HG03039 (cell line): ENCODE measurements at regions not wholly inside any gene's neighbourhood (a gene's known extent, or its start where the extent isn't known, plus 50 kb on each side); places are given as distances from the start of the nearest gene placed in this dataset.
"Not testable (repeated sequence)": the region's sequence is repeated elsewhere in the genome, so short reads cannot be mapped to it uniquely, and the experiment has no call there.

ENCODE experiments used
- ATAC-seq: cut with Tn5 transposase; IDR thresholded peaks from one replicate; pipeline ENCODE4 v1.9.1; 2021; ENCODE audit warnings: mild to moderate bottlenecking, moderate library complexity; ENCODE audit not compliant: unreplicated experiment

DNA sequence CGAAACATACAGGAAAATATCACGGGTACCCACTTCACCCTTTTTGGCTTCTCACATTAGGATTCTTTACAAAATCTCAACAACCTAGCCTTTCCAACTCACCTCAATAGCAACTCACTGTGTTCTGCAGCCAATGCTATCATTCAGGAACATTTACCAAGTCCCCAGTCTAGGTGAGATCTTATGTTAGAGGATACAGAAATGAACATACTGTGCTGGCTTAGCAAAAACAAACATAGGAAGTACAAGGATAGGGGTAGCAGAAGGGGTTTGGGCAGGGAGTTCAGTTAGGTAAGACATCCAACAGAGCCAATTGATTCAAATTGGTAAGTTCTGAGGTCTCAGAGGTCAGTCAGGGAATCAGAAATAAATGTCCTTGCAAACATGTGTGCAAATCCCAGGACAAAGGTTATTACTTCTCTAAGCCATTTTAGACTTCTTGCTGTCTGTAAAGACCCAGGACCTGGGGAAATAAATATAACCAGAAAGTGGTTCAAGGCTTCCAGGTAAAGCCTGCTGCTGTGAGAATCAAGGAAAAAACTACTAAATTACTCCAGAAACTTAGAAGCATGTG, 556.3 kb upstream of the CHAC2 start:
- ATAC-seq = no peak

DNA sequence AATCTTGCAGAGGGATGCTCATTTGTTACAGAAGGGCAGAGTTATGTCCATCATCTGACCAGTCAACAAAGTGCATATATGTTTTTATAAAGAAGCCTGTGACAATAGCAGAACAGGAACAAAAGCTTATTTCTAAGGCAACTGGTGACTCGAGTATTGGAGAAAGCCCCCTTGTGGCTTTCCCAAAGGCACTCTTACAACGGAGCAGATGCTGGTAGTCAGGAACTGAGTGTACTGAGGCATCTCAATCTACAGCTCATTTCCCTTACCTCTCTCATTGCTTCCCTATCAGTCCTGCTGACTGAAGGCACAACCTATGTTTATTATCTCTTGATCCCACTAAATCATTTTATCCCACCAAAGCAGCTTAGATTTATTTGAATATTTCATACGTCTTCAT, 557.1 kb upstream of the CHAC2 start:
- ATAC-seq = no peak

GRCh38 chr2:53209679-53210458, 557.7 kb upstream of the CHAC2 start:
- ATAC-seq = no peak

GRCh38 chr2:53208815-53209214, 558.8 kb upstream of the CHAC2 start:
- ATAC-seq = no peak

- not testable (repeated sequence) for ATAC-seq
These were observed 561.4 kb upstream of the CHAC2 start for GRCh38 chr2:53206226-53206625.

DNA sequence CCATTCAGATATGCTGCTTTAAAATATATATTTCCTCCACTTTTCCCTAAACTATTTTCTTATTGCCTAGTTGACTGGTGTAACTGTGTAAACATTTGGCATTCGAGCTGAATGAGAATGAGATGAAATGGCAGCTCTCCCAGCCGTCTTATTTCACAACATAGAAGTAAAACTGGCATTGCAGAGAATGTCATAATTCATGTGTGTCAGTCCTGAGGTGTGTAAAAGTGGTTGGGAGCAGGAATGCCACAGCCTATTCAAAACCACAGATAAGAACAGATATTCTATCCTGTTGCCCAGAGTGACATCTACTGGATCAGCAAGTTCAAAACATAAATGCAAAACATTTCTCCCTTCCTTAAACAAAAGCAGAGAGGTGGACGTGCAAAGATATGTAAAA, 565.5 kb upstream of the CHAC2 start:
- no peak for ATAC-seq

DNA sequence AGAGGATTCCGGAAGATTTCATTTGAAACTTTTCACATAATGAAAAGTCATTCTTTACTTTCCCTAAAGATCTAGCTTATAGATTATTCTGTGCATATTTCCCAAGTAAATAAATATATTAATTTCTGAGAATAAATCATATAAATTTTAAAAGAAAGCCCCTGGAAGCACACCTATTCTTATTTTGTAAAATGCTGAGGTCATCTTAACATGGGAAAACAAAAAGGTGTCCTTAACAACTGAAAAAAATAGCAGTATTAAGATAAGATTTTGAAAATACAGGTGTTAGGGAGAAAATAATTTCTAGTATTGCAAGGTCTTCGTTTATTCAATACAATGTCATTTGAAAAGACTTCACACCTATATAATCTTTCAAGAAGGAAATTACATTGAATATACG, 567.5 kb upstream of the CHAC2 start:
- no peak for ATAC-seq

DNA sequence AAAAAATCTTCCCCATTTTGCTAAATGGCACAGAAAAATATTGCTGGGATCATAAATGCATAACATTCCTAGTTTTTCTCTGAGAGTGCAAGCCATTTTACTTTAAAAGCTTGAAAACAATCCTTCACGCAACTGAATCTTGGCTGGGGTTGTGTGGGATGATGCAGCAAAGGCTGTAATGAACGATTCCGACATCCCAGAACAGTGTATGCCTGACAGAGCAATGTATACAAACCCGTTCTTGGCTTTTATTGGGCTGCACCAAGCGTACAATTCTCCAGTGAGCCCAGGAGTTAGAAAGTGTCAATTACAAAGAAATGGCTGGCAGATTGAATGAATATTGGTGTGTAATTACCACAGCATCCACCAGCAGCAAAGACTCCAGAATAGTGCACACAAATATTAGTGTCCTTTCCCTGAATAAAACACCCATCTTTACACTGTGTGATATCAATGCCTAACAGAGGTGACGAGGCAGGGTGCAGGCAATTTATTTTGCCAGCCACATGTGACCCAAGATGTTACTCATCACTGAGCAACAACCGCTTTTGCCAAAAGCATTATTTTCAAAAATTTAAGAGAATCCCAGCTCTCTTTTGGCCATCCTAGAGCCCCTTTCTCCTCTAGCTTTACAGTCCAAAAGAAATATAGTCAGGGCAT, 578.6 kb upstream of the CHAC2 start:
- no peak for ATAC-seq

- ATAC-seq = no peak
These were observed 584.0 kb upstream of the CHAC2 start for GRCh38 chr2:53183581-53183980.

DNA sequence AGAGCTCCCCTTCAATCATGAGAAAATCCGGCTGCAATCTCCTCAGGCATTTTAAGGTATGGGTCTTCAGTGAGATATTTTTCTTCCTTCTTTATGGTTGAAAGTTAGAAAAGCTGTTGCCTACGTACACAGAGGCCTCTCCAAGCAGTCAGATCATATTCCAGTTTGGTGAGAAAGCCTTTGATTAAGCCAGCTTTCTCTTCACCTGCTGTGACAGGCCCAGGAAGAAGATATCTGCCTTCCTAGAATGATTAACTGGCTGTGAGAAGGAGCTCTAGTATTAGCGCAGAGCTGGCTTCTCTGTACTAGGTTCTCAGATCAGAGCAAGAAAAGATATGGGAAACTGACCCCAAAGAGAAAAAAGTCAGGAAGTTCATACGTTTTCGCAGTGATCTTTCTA, 585.0 kb upstream of the CHAC2 start:
- ATAC-seq = no peak

- no peak for ATAC-seq
These were observed 585.8 kb upstream of the CHAC2 start for GRCh38 chr2:53181759-53182158.

DNA sequence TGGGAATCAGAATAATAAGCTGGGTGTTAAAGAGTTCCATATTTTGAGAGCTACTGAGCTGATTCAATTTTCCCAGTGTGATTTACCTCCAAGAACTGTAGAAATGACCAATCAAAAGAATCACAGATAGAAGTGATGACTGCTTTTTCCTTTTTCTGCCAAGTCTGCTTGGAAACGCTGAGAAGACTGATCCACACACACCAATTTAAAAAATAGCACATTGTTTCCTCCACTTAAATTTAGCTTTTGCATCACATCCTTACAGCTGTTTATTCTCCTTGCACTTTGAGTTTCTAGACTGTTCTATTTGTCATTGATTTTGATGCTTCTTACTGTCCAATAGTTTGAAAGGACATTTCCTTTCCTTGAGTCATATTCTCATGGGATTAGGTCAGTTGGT, 590.3 kb upstream of the CHAC2 start:
- no peak for ATAC-seq

DNA sequence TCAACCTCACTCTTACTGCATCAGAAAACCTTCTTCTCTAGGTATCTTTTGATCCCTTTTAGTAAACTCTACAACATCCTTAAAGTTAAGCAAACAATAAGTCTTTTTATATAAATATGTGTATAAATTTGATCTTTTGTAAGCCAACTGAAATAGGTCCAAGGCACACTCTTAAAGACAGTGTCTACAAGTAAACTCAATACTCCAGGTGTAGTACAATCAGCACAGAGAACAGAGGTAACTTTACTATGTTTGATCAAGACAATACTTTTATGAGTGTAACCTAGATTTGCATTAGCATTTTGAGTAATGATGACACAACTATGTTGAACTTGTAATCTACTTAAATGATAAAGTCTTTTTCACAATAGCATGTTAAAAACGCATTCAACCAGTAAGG, 593.1 kb upstream of the CHAC2 start:
- ATAC-seq = no peak

DNA sequence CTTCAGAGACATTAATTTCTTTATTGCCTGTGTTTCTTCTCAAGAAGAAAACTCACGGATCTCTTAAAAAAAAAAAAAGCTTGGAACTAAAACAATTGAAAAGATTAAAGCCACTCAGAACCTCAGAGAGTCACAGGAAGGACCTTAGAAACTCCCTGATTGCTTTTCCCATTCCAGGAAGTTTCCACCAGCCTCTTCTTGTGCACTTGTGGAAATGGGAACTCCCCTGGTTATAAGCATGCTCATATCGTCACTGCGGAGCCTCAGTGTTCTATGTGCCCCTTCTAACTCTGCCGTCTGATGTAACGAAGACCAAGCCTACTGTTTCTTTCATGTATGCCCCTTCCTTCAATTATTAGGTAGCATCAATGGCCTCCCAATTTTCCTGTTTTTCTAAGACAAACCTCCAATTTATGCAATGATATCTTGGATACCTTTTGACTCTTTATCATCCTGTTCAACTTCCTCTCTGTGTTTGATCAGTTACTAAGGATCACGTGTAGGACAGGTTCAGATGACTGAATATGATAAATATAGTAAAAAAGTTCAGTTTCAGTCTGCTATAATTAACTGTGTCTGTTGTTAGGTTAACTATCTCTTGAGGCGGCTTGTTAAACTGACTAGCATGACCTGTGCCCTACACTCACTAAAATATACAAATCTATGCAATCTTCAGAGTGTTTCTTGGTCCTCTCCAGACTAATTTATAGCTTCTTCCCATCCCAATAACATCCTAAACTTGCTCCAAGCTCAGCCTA, 593.7 kb upstream of the CHAC2 start:
- ATAC-seq = no peak

DNA sequence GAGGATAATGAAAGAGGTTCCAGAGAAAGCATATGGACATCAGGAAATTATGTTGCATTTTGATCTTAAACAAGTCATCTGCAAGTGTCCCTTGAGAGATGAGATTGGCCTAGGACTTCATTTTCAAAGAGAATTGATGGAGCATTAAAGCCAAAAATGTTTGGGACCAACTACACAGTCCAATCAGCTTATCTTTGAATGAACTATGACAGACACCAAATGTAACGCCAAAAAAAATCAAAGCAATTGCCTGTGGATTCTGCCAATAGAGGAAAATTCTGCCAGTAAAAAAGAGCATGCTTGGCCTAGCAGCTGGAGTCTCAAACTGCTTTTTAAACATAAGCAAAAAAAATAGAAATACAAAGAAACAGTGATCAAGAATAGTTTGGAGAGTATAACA, 594.5 kb upstream of the CHAC2 start:
- no peak for ATAC-seq

GRCh38 chr2:53170466-53170865, 597.1 kb upstream of the CHAC2 start:
- ATAC-seq = no peak

- no peak for ATAC-seq
These were observed 600.4 kb upstream of the CHAC2 start for GRCh38 chr2:53167227-53167626.

DNA sequence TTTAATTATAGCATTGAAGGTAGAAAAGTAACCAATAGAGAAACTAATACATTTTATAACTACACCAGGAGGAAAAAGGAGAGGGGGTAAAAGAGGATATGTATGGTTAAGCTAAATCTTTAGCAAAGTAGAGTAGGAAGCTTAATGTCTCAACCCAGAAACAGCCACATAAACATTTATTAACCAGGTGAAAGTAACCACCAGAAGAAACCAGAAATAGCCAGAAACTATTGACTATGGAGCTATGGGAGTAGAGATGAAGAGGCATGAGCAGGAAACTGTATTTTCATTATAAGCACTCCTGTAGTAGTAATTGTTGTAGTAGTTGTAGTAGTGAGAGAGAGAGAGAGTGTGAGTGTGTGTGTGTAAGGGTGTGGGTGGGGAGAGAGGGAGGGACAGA, 617.5 kb upstream of the CHAC2 start:
- ATAC-seq = no peak

- ATAC-seq = no peak
These were observed 619.4 kb upstream of the CHAC2 start for GRCh38 chr2:53148221-53148620.

DNA sequence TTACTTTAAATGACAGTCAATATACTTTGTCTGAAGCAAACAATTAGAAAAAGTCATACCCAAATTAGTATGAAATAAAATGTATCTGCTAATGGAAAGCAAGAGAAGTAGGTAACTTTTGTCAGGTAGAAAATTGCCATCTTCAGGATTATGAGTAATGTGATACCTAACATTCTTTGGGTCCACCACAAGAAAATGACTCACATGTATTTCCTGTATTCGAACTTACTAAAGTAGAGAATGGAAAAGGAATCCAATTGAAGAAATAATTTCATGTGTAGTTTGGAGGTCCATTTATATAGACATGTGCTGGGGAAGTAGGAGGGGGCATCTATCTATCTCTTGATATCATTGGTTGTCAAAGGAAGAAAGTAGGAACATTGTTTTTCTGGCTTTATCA, 636.2 kb upstream of the CHAC2 start:
- ATAC-seq = no peak

- ATAC-seq = no peak
These were observed 637.1 kb upstream of the CHAC2 start for GRCh38 chr2:53130441-53130943.
